PC-3 (cell line): ENCODE measurements at regions not wholly inside any gene's neighbourhood (a gene's known extent, or its start where the extent isn't known, plus 50 kb on each side); places are given as distances from the start of the nearest gene placed in this dataset.

Experiments
- CTCF ChIP-seq: fragments of 300-600 bp; sonication (generic); conservative IDR thresholded peaks from 2 replicates; pipeline ENCODE4 v1.5.1; 2017; ENCODE audit warnings: antibody characterized with exemption, low read depth, mild to moderate bottlenecking, low read length
- EZH2 ChIP-seq: fragments of 300-600 bp; sonication (generic); IDR thresholded peaks from one replicate; pipeline ENCODE4 v1.6.1; 2017; ENCODE audit warnings: antibody characterized with exemption, mild to moderate bottlenecking, low read length; ENCODE audit not compliant: unreplicated experiment
- EZH2phosphoT487 ChIP-seq: fragments of 300-600 bp; sonication (generic); IDR thresholded peaks from 2 replicates; pipeline ENCODE4 v1.6.1; 2018; ENCODE audit warnings: mild to moderate bottlenecking, antibody characterized with exemption, low read length, borderline replicate concordance

- TF ChIP-seq EZH2: no peak
- TF ChIP-seq CTCF: no peak
- no peak for TF ChIP-seq EZH2phosphoT487
Observed at GRCh38 chr5:120886351-120886860, 422.3 kb downstream of the PRR16 start.
